MM.1S (cell line): ENCODE measurements at regions not wholly inside any gene's neighbourhood (a gene's known extent, or its start where the extent isn't known, plus 50 kb on each side); places are given as distances from the start of the nearest gene placed in this dataset.

Source experiments
- DNase-seq: peaks from one replicate; pipeline ENCODE4 v3.0.0-alpha.2; 2015
- H2AFZ ChIP-seq: fragments of 300-600 bp; sonication (generic); 2 replicates; pipeline ENCODE4 v1.6.0; 2016; ENCODE audit warnings: antibody characterized with exemption, low read length
- H3F3A ChIP-seq: fragments of 300-600 bp; sonication (generic); 2 replicates; pipeline ENCODE4 v1.6.1; 2016; ENCODE audit warnings: mild to moderate bottlenecking, antibody characterized with exemption, low read length, moderate library complexity, mixed read lengths; ENCODE audit not compliant: insufficient read depth
- H3K27ac ChIP-seq: fragments of 300-600 bp; sonication (generic); 2 replicates; pipeline ENCODE4 v1.5.1; 2016; ENCODE audit warnings: mild to moderate bottlenecking, low read length
- H3K27me3 ChIP-seq: fragments of 300-600 bp; sonication (generic); replicated peaks from 2 replicates; pipeline ENCODE4 v1.6.0; 2016; ENCODE audit warnings: low read length; ENCODE audit not compliant: insufficient read depth
- H3K36me3 ChIP-seq: fragments of 300-600 bp; sonication (generic); replicated peaks from 2 replicates; pipeline ENCODE4 v1.6.1; 2016; ENCODE audit warnings: mild to moderate bottlenecking, low read length, mixed read lengths; ENCODE audit not compliant: insufficient read depth
- H3K4me1 ChIP-seq: fragments of 300-600 bp; sonication (generic); 2 replicates; pipeline ENCODE4 v1.6.1; 2016; ENCODE audit warnings: low read length, mixed read lengths
- H3K4me2 ChIP-seq: fragments of 300-600 bp; sonication (generic); 2 replicates; pipeline ENCODE4 v1.6.0; 2016; ENCODE audit warnings: low read depth, low read length
- H3K4me3 ChIP-seq: fragments of 300-600 bp; sonication (generic); 2 replicates; pipeline ENCODE4 v1.5.1; 2016; ENCODE audit warnings: low read length, mixed read lengths
- H3K79me2 ChIP-seq: fragments of 300-600 bp; sonication (generic); 2 replicates; pipeline ENCODE4 v1.6.1; 2016; ENCODE audit warnings: mixed run types, low read length, mixed read lengths
- H3K9ac ChIP-seq: fragments of 300-600 bp; sonication (generic); 2 replicates; pipeline ENCODE4 v1.6.1; 2016; ENCODE audit warnings: low read length, mixed read lengths
- H3K9me2 ChIP-seq: fragments of 300-600 bp; sonication (generic); replicated peaks from 2 replicates; pipeline ENCODE4 v1.6.1; 2016; ENCODE audit warnings: mild to moderate bottlenecking, low read length, mixed read lengths; ENCODE audit not compliant: insufficient read depth
- H3K9me3 ChIP-seq: fragments of 300-600 bp; sonication (generic); replicated peaks from 2 replicates; pipeline ENCODE4 v1.6.1; 2016; ENCODE audit warnings: mild to moderate bottlenecking, low read length, mixed read lengths; ENCODE audit not compliant: insufficient read depth
- H4K20me1 ChIP-seq: fragments of 300-600 bp; sonication (generic); 2 replicates; pipeline ENCODE4 v1.6.1; 2016; ENCODE audit warnings: mild to moderate bottlenecking, low read length, moderate library complexity, mixed read lengths; ENCODE audit not compliant: insufficient read depth
- EZH2 ChIP-seq: fragments of 300-600 bp; sonication (generic); optimal IDR thresholded peaks from 2 replicates; pipeline ENCODE3; 2017; ENCODE audit warnings: low read depth, mild to moderate bottlenecking, antibody characterized with exemption, low read length, mixed read lengths
- EZH2phosphoT487 ChIP-seq: fragments of 300-600 bp; sonication (generic); IDR thresholded peaks from 2 replicates; pipeline ENCODE4 v1.6.1; 2018; ENCODE audit warnings: antibody characterized with exemption, low read length
- TF ChIP-seq, protein P1 (sequence below): fragments of 300-600 bp; sonication (generic); IDR thresholded peaks from 2 replicates; pipeline ENCODE4 v1.5.1; 2016; ENCODE audit warnings: antibody characterized with exemption, low read length, mixed read lengths

- no peaks in the 10 kb centered on the region for H3K9me3 ChIP-seq
- no peak overlapping the region for H3K9ac ChIP-seq
- H3K4me3 ChIP-seq: no peak overlapping the region
- no peaks in the 10 kb centered on the region for H3K9me2 ChIP-seq
- H3K4me1 ChIP-seq: no peaks in the 10 kb centered on the region
- H3F3A ChIP-seq: no peaks in the 10 kb centered on the region
- no peak overlapping the region for H3K4me2 ChIP-seq
- no peak overlapping the region for H2AFZ ChIP-seq
- no peak for DNase-seq
- no peaks in the 10 kb centered on the region for H4K20me1 ChIP-seq
- no peaks in the 10 kb centered on the region for H3K36me3 ChIP-seq
- H3K79me2 ChIP-seq: no peaks in the 10 kb centered on the region
- TF ChIP-seq, protein P1, sequence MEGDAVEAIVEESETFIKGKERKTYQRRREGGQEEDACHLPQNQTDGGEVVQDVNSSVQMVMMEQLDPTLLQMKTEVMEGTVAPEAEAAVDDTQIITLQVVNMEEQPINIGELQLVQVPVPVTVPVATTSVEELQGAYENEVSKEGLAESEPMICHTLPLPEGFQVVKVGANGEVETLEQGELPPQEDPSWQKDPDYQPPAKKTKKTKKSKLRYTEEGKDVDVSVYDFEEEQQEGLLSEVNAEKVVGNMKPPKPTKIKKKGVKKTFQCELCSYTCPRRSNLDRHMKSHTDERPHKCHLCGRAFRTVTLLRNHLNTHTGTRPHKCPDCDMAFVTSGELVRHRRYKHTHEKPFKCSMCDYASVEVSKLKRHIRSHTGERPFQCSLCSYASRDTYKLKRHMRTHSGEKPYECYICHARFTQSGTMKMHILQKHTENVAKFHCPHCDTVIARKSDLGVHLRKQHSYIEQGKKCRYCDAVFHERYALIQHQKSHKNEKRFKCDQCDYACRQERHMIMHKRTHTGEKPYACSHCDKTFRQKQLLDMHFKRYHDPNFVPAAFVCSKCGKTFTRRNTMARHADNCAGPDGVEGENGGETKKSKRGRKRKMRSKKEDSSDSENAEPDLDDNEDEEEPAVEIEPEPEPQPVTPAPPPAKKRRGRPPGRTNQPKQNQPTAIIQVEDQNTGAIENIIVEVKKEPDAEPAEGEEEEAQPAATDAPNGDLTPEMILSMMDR: no peak
- TF ChIP-seq EZH2: no peak
- no peak for TF ChIP-seq EZH2phosphoT487
- peaks cover 43% of the 10 kb centered on the region for H3K27me3 ChIP-seq
- no peak overlapping the region for H3K27ac ChIP-seq
Observed at GRCh38 chr12:132433641-132434395, 56.1 kb upstream of the FBRSL1 start.

DNA sequence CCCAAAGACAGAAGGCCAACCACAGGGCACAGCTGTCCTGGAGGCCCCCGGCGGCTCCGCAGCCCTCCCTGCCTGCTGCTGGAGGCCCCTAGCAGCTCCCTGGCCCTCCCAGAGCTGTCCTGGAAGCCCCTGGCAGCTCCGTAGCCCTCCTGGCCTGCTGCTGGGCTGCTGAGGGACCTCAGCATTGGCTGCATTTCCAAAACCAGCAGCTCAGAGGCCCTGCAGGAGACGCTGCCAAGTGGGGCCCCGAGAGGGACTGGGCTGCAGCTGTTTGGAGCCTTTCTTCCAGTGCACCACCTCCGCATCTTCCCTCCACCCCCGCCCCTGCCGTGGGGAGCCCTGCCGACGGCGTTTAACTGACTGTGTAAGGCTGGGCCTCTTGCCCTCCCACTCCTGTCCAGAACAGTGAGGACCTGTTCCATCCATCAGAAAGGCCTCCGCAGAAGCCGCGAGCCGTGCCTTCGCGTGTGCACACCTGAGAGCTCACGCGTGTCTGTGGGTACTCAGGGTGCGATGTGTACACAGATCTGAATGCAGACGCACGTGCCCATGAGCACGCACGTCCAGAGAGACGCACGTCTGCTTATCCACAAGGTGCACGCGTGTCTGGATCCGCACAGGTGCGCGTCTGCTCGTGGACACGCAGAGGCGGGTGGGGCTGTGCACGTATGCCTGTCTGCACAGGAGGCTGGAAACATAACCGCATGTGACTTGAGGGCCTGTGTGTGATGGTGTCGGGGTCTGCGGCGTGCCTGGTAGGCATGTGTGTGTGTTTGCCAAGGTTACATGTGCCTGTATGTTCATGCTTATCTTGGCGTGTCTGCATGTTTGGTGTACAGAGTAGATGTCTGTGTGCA, 57.0 kb upstream of the FBRSL1 start:
- no peak overlapping the region for H3K9ac ChIP-seq
- TF ChIP-seq EZH2phosphoT487 (no peak), EZH2 (no peak)
- TF ChIP-seq, protein P1: no peak
- peaks cover 37% of the 10 kb centered on the region for H3K27me3 ChIP-seq
- H3K79me2 ChIP-seq: no peaks in the 10 kb centered on the region
- H3K4me1 ChIP-seq: no peaks in the 10 kb centered on the region
- no peaks in the 10 kb centered on the region for H3K9me3 ChIP-seq
- no peak overlapping the region for H3K4me2 ChIP-seq
- no peak overlapping the region for H2AFZ ChIP-seq
- H4K20me1 ChIP-seq: no peaks in the 10 kb centered on the region
- H3K9me2 ChIP-seq: no peaks in the 10 kb centered on the region
- H3F3A ChIP-seq: no peaks in the 10 kb centered on the region
- no peak for DNase-seq
- no peak overlapping the region for H3K27ac ChIP-seq
- H3K36me3 ChIP-seq: no peaks in the 10 kb centered on the region
- H3K4me3 ChIP-seq: no peak overlapping the region

DNA sequence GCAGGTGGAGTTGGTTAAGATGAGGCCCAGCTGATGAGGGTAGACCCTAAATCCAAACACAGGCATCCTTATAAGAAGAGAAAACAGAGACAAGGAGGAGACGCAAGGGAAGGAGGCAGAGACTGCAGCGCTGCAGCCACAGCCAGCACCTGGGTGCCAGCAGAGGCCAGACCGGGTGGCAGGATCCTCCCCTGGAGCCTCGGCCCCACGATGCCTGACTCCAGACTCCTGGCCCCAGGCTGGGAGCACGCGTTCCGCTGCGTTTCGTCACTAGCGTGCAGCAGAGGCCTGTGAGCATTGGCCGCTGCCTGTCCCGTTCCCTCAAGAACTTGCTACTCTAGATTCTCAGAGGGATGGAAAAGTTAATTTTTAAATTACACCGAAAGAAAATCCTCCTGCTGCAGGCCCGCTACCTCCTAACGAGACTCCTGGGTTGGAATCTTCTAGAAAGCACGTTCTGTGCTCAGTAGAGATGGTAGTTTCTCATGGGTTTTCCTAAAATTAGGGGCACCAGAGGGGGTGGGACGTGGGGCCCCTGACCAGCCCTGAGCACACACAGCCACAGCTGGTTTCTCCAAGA, 57.7 kb upstream of the FBRSL1 start:
- Histone ChIP-seq H4K20me1 (no peaks in the 10 kb centered on the region), H3K79me2 (no peaks in the 10 kb centered on the region), H3K4me3 (no peak overlapping the region), H3K27me3 (peaks cover 38% of the 10 kb centered on the region), H2AFZ (no peak overlapping the region), H3K27ac (no peak overlapping the region), H3K36me3 (no peaks in the 10 kb centered on the region), H3K4me2 (no peak overlapping the region), H3K4me1 (no peaks in the 10 kb centered on the region), H3K9ac (no peak overlapping the region), H3F3A (no peaks in the 10 kb centered on the region), H3K9me2 (no peaks in the 10 kb centered on the region), H3K9me3 (no peaks in the 10 kb centered on the region)
- DNase-seq: no peak
- TF ChIP-seq, protein P1: no peak
- TF ChIP-seq EZH2phosphoT487: no peak
- no peak for TF ChIP-seq EZH2
